ENCODE measurements at regions not wholly inside any gene's neighbourhood (a gene's known extent, or its start where the extent isn't known, plus 50 kb on each side); places are given as distances from the start of the nearest gene placed in this dataset.

DNA sequence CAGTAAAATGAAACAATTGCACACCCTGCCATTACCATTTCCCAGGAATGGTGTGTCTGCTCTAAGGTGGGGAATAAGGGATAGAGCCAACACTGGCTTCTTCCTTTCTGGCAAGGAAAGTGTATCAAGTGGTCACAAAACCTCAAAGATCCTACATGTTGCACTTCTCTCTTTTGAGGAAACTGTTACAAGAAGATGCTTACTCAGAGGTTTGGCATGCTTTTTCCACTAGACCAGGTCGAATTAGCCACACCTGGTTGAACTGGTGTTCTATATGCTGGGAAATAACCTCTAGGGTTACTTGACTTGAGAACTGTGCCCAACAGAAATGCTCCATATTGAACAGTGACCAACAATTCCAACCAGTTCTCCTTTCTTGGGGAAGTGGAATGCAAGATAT lies 102.9 kb downstream of the LRRN1 start:
- TF ChIP-seq, protein P1, sequence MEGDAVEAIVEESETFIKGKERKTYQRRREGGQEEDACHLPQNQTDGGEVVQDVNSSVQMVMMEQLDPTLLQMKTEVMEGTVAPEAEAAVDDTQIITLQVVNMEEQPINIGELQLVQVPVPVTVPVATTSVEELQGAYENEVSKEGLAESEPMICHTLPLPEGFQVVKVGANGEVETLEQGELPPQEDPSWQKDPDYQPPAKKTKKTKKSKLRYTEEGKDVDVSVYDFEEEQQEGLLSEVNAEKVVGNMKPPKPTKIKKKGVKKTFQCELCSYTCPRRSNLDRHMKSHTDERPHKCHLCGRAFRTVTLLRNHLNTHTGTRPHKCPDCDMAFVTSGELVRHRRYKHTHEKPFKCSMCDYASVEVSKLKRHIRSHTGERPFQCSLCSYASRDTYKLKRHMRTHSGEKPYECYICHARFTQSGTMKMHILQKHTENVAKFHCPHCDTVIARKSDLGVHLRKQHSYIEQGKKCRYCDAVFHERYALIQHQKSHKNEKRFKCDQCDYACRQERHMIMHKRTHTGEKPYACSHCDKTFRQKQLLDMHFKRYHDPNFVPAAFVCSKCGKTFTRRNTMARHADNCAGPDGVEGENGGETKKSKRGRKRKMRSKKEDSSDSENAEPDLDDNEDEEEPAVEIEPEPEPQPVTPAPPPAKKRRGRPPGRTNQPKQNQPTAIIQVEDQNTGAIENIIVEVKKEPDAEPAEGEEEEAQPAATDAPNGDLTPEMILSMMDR (IDR thresholded peaks at IDR 0.05; ENCODE audit: low read depth, low read length, missing control alignments), result no peak
- in situ Hi-C loops (cut with HindIII; ENCODE audit: low sequenced_read_pairs), result no loop called here
- no peak for DNase-seq (ENCODE audit: low read depth)

DNA sequence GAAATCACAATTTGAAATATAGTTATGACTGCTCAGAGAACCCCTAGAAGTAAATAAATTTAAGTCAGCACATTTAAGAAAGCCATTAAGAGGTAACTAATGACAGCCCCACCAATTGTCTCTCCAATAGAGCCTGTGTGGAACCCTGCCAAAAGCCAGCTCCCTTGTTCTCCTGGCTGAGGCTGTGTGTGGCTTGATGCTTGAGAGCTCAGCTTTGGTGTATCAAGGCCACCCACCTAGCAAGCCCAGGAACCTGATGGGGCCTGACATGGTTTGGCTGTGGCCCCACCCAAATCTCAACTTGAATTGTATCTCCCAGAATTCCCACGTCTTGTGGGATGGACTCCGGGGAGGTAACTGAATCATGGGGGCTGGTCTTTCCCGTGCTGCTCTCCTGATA lies 106.9 kb downstream of the LRRN1 start:
- no peak for DNase-seq (ENCODE audit: low read depth)
- H3K4me3 ChIP-seq (ENCODE audit: low read depth, low read length), result no peak overlapping the region
- in situ Hi-C loops (cut with HindIII; ENCODE audit: low sequenced_read_pairs), result no loop called here
- TF ChIP-seq, protein P1 (IDR thresholded peaks at IDR 0.05; ENCODE audit: low read depth, low read length, missing control alignments), result no peak

More for the DNA sequence above, 102.9 kb downstream of the LRRN1 start:
- H3K4me3 ChIP-seq (ENCODE audit: low read depth, low read length), result no peak overlapping the region

DNA sequence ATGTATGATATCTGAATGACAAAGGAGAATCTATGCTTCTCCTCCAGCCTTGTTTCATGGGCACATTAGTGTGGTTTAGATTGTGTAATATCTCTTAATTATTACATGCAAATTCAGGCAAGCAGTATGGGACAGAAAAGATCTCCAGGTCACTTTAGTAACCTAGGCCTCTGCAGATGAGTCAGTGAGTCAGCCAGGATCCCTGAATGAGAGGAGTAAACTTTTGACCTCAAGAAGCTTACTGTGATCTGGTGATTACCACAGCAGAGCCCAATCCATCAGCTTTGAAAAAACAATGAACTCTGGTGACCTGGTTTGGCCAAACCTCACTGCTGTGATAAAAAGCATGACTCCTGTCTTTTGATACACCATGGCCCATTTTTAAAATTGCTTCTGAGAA lies 107.8 kb downstream of the LRRN1 start:
- TF ChIP-seq, protein P1 (IDR thresholded peaks at IDR 0.05; ENCODE audit: low read depth, low read length, missing control alignments), result no peak
- in situ Hi-C loops (cut with HindIII; ENCODE audit: low sequenced_read_pairs), result no loop called here
- H3K4me3 ChIP-seq (ENCODE audit: low read depth, low read length), result no peak overlapping the region
- DNase-seq (ENCODE audit: low read depth), result no peak

DNA sequence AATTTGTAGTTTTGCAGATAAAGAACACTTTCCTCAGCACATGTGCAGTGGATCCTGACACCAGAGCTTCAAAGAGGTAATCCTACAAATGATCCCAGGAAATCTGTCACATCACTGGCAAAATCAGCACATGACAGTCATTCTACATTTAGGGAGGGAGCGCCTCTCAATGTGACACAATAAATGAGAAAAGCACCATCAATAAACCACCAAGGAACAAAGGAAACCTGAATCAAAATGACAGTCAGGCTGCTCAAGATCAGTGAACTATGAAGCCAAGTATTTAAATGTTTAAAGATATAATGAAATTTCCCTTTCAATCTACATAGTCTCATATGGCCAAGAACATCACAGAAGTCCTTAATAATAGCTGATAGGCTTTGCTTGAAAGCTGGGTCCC lies 119.5 kb downstream of the LRRN1 start:
- no peak for DNase-seq (ENCODE audit: low read depth)
- TF ChIP-seq, protein P1 (IDR thresholded peaks at IDR 0.05; ENCODE audit: low read depth, low read length, missing control alignments), result no peak
- in situ Hi-C loops (cut with HindIII; ENCODE audit: low sequenced_read_pairs), result no loop called here
- no peak overlapping the region for H3K4me3 ChIP-seq (ENCODE audit: low read depth, low read length)

DNA sequence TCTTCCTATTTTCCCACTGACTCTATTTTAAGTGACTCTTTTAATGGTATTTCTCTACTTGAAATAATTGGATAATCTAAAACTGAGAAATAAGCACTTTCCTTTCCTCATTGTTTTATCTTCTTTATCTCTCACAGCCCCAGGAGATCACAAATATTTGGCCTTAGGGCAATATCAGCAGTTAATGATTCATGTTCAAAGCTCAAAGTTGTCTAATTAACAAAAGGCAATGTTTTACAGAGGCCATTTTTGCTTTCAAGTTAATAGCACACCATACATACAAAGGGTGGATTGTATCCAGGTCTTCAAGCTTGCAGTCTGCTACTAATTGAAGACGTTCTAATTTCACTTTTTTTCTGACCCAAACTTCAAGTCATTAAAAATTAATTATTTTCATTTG lies 120.1 kb downstream of the LRRN1 start:
- in situ Hi-C loops (cut with HindIII; ENCODE audit: low sequenced_read_pairs), result no loop called here
- TF ChIP-seq, protein P1 (IDR thresholded peaks at IDR 0.05; ENCODE audit: low read depth, low read length, missing control alignments), result no peak
- DNase-seq (ENCODE audit: low read depth), result no peak
- no peak overlapping the region for H3K4me3 ChIP-seq (ENCODE audit: low read depth, low read length)

DNA sequence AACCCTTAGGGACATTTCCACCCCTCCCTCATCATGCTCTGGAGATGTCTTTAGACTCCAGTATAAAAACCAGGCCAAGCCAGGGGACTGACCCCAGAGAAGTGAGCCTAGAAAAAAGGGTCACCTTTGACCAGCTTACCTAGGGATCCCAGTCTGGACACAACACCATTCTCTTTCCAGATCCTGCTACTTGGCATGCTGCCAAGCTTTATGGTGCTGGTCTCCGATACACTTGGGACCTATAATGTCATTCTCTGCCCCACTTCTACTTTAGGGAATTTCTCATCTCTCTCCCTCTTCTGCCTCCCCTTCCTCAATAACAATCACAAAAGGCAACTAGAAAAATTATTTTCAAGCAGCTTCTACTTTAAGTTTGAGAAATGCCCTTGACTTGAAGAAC lies 124.4 kb downstream of the LRRN1 start:
- in situ Hi-C loops (cut with HindIII; ENCODE audit: low sequenced_read_pairs), result loop anchor here (10.0 kb wide), 1 partner anchor 69 kb away; no protein-coding TSS in a partner anchor
- no peak for DNase-seq (ENCODE audit: low read depth)
- H3K4me3 ChIP-seq (ENCODE audit: low read depth, low read length), result no peak overlapping the region
- TF ChIP-seq, protein P1 (IDR thresholded peaks at IDR 0.05; ENCODE audit: low read depth, low read length, missing control alignments), result no peak

DNA sequence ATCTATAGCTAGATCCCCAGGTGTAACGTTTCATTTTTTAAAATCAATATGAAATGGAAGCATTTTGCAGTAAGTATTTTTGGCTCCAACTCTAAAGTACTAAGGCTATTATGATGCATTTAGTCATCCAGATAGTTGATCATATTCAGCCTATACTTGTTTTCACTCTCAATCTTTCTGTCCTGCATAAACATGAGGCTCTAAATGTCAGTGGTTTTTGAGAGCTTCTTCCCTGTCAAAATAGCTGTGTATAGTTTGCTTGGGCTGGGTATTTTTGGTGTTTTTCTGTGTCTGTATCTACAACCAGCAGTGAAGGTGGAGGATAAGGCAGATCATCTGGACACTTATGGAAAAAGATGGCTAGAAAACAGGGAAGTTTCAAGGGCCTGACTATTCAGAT lies 128.0 kb downstream of the LRRN1 start:
- TF ChIP-seq, protein P1 (IDR thresholded peaks at IDR 0.05; ENCODE audit: low read depth, low read length, missing control alignments), result no peak
- DNase-seq (ENCODE audit: low read depth), result no peak
- in situ Hi-C loops (cut with HindIII; ENCODE audit: low sequenced_read_pairs), result loop anchor here (10.0 kb wide), 1 partner anchor 72 kb away; no protein-coding TSS in a partner anchor
- H3K4me3 ChIP-seq (ENCODE audit: low read depth, low read length), result no peak overlapping the region
